H9 (cell line): ENCODE measurements at regions not wholly inside any gene's neighbourhood (a gene's known extent, or its start where the extent isn't known, plus 50 kb on each side); places are given as distances from the start of the nearest gene placed in this dataset.

Experiments
- DNase-seq: peaks from one replicate; pipeline ENCODE4 v3.0.0-alpha.2; 2017
- H2AFZ ChIP-seq: one replicate; pipeline ENCODE4 v1.6.1; 2013; ENCODE audit warnings: mild to moderate bottlenecking, low read length, control low read depth, moderate library complexity
- H2AK5ac ChIP-seq: 2 replicates; pipeline ENCODE4 v1.6.1; 2013; ENCODE audit warnings: low read length, control low read depth, mixed read lengths; ENCODE audit not compliant: insufficient read length
- H2BK120ac ChIP-seq: one replicate; pipeline ENCODE4 v1.6.1; 2013; ENCODE audit warnings: low read depth, mild to moderate bottlenecking, low read length, control low read depth, inconsistent platforms; ENCODE audit not compliant: poor library complexity, severe bottlenecking
- H2BK12ac ChIP-seq: 2 replicates; pipeline ENCODE4 v1.6.1; 2013; ENCODE audit warnings: low read length, control low read depth, mixed read lengths, low read depth; ENCODE audit not compliant: insufficient read length
- H2BK15ac ChIP-seq: 2 replicates; pipeline ENCODE4 v1.6.1; 2013; ENCODE audit warnings: low read depth, low read length, control low read depth
- H2BK20ac ChIP-seq: one replicate; pipeline ENCODE4 v1.6.1; 2013; ENCODE audit warnings: low read depth, mild to moderate bottlenecking, low read length, control low read depth, inconsistent platforms; ENCODE audit not compliant: poor library complexity, severe bottlenecking
- H2BK5ac ChIP-seq: 2 replicates; pipeline ENCODE4 v1.6.1; 2013; ENCODE audit warnings: low read length, control low read depth, mixed read lengths; ENCODE audit not compliant: insufficient read length
- H3K14ac ChIP-seq: 2 replicates; pipeline ENCODE4 v1.6.1; 2013; ENCODE audit warnings: low read length, control low read depth; ENCODE audit not compliant: insufficient read depth
- H3K18ac ChIP-seq: 2 replicates; pipeline ENCODE4 v1.6.1; 2013; ENCODE audit warnings: low read depth, mild to moderate bottlenecking, mixed read lengths, low read length, control low read depth; ENCODE audit not compliant: insufficient read length
- H3K23ac ChIP-seq: 2 replicates; pipeline ENCODE4 v1.6.1; 2013; ENCODE audit warnings: low read length, control low read depth, mixed read lengths, low read depth; ENCODE audit not compliant: insufficient read length
- H3K23me2 ChIP-seq: 2 replicates; pipeline ENCODE4 v1.6.1; 2013; ENCODE audit warnings: low read depth, mild to moderate bottlenecking, mixed read lengths, low read length, control low read depth; ENCODE audit not compliant: insufficient read length, poor library complexity, severe bottlenecking
- H3K27ac ChIP-seq: 2 replicates; pipeline ENCODE4 v1.5.1; 2013; ENCODE audit warnings: low read length, control low read depth, mixed read lengths, low read depth; ENCODE audit not compliant: insufficient read length
- H3K27me3 ChIP-seq: 2 replicates; pipeline ENCODE4 v1.6.1; 2013; ENCODE audit warnings: low read length, control low read depth, inconsistent platforms; ENCODE audit not compliant: insufficient read depth
- H3K4ac ChIP-seq: 2 replicates; pipeline ENCODE4 v1.6.1; 2013; ENCODE audit warnings: low read depth, mild to moderate bottlenecking, control low read depth, inconsistent platforms, low read length, moderate library complexity
- H3K4me1 ChIP-seq: 2 replicates; pipeline ENCODE4 v1.6.1; 2013; ENCODE audit warnings: low read length, control low read depth, inconsistent platforms; ENCODE audit not compliant: insufficient read depth
- H3K4me2 ChIP-seq: 2 replicates; pipeline ENCODE4 v1.6.1; 2013; ENCODE audit warnings: low read length, control low read depth, mixed read lengths; ENCODE audit not compliant: insufficient read length, insufficient read depth
- H3K56ac ChIP-seq: 2 replicates; pipeline ENCODE4 v1.6.1; 2013; ENCODE audit warnings: low read depth, mild to moderate bottlenecking, mixed read lengths, low read length, control low read depth; ENCODE audit not compliant: insufficient read length
- H3K79me1 ChIP-seq: 2 replicates; pipeline ENCODE4 v1.6.1; 2013; ENCODE audit warnings: low read depth, mild to moderate bottlenecking, moderate library complexity, low read length, control low read depth, inconsistent platforms; ENCODE audit not compliant: insufficient read depth, poor library complexity, severe bottlenecking
- H3K79me2 ChIP-seq: 2 replicates; pipeline ENCODE4 v1.6.1; 2013; ENCODE audit warnings: low read length, control low read depth, inconsistent platforms; ENCODE audit not compliant: insufficient read depth
- H3K9ac ChIP-seq: 2 replicates; pipeline ENCODE4 v1.6.1; 2013; ENCODE audit warnings: low read length, control low read depth, mixed read lengths; ENCODE audit not compliant: insufficient read length; ENCODE audit errors: extremely low read depth
- H3K9me3 ChIP-seq: one replicate; pipeline ENCODE4 v1.6.1; 2013; ENCODE audit warnings: low read depth, low read length, inconsistent platforms; ENCODE audit not compliant: control insufficient read depth
- H3T11ph ChIP-seq: one replicate; pipeline ENCODE4 v1.6.1; 2013; ENCODE audit warnings: mild to moderate bottlenecking, low read length, control low read depth, inconsistent platforms
- H4K20me1 ChIP-seq: one replicate; pipeline ENCODE4 v1.6.1; 2013; ENCODE audit not compliant: control insufficient read depth, insufficient read length, insufficient read depth
- H4K5ac ChIP-seq: 2 replicates; pipeline ENCODE4 v1.6.1; 2013; ENCODE audit warnings: low read depth, mild to moderate bottlenecking, mixed read lengths, low read length, control low read depth; ENCODE audit not compliant: insufficient read length
- H4K8ac ChIP-seq: replicated peaks from 2 replicates; pipeline ENCODE4 v1.6.1; 2013; ENCODE audit warnings: low read length, control low read depth, mixed read lengths, low read depth; ENCODE audit not compliant: insufficient read length
- H4K91ac ChIP-seq: 2 replicates; pipeline ENCODE4 v1.6.1; 2013; ENCODE audit warnings: low read depth, mild to moderate bottlenecking, moderate library complexity, mixed read lengths, low read length, control low read depth; ENCODE audit not compliant: insufficient read length
- H3K27ac Mint-ChIP-seq, 3 experiments: 2 replicates in 2 of 3; 3 replicates in 1 of 3; pipeline ENCODE4 v1.8.0; 2020 to 2021; ENCODE audit warnings: mixed read lengths in 3 of 3, mild to moderate bottlenecking in 1 of 3, moderate library complexity in 1 of 3
- H3K27me3 Mint-ChIP-seq: 2 replicates; pipeline ENCODE4 v1.8.0; 2021; ENCODE audit warnings: low read depth, mild to moderate bottlenecking, moderate library complexity, mixed read lengths
- H3K36me3 Mint-ChIP-seq, 3 experiments: 2 replicates in 2 of 3; 3 replicates in 1 of 3; pipeline ENCODE4 v1.8.0; 2020 to 2021; ENCODE audit warnings: low read depth in 3 of 3, mixed read lengths in 3 of 3; ENCODE audit not compliant: insufficient read depth in 1 of 3
- H3K4me1 Mint-ChIP-seq, 2 experiments: 2 replicates each; pipeline ENCODE4 v1.8.0; 2020; ENCODE audit warnings: mixed read lengths in 2 of 2
- H3K4me3 Mint-ChIP-seq, 2 experiments: 2 replicates in 1 of 2; 3 replicates in 1 of 2; pipeline ENCODE4 v1.8.0; 2020 to 2021; ENCODE audit warnings: mild to moderate bottlenecking in 2 of 2, mixed read lengths in 2 of 2, moderate library complexity in 1 of 2
- H3K9me3 Mint-ChIP-seq, 2 experiments: 2 replicates in 1 of 2; 3 replicates in 1 of 2; pipeline ENCODE4 v1.8.0; 2020; ENCODE audit warnings: mild to moderate bottlenecking in 2 of 2, mixed read lengths in 2 of 2, moderate library complexity in 1 of 2
- WGBS: extraction: QIAGEN DNeasy Blood & Tissue Kit; methylation state at CpG from one replicate; pipeline ENCODE4 v1.1.7; 2013; ENCODE audit warnings: missing lambda C conversion rate, low lambda C conversion rate, mixed read lengths; ENCODE audit not compliant: insufficient read length; ENCODE audit errors: extremely low coverage; 5-methylcytosine and 5-hydroxymethylcytosine counted together
- TF ChIP-seq, protein P1 (sequence below): fragments of 200-600 bp; sonication (generic); conservative IDR thresholded peaks from 3 replicates; pipeline ENCODE4 v1.8.0; 2021; ENCODE audit warnings: antibody characterized with exemption, mild to moderate bottlenecking

DNA sequence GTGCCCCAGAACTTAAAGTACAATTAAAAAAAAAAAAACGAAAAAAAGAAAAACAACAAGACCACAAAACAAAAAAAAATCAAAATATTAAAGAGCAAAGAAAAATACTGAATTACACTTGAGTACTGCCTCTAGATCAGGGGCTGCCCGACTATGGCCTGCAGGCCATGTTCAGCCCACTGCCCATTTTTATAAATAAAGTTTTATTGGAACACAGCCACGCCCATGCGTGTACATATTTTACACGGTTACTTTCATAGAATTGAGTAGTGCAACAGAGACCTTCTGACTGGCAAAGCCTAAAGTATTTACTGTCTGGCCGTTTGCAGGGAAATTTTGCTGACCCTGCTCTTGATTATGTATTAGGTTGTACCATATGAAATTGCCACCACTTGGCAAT is 130.5 kb downstream of the ATXN3L start:
- no peaks in the 10 kb centered on the region for H3K4me1 ChIP-seq
- no peak overlapping the region for H2BK5ac ChIP-seq
- H2BK20ac ChIP-seq, result no peak overlapping the region
- H3K36me3 Mint-ChIP-seq, result peaks cover 1 to 8% (median 5%) of the 10 kb centered on the region in 3 experiments; a peak in 3 of 7 replicates
- H3K79me1 ChIP-seq, result no peaks in the 10 kb centered on the region
- H2BK12ac ChIP-seq, result no peak overlapping the region
- peaks cover 55 to 59% of the 10 kb centered on the region in 2 experiments for H3K9me3 Mint-ChIP-seq
- H4K91ac ChIP-seq, result no peak overlapping the region
- H2AK5ac ChIP-seq, result no peak overlapping the region
- H3K18ac ChIP-seq, result no peak overlapping the region
- no peak overlapping the region for H3K4ac ChIP-seq
- H3K27ac ChIP-seq, result no peak overlapping the region
- no peaks in the 10 kb centered on the region for H3K79me2 ChIP-seq
- no peak overlapping the region for H2BK120ac ChIP-seq
- H3T11ph ChIP-seq, result no peak overlapping the region
- H3K23me2 ChIP-seq, result no peaks in the 10 kb centered on the region
- no peak overlapping the region for H3K23ac ChIP-seq
- TF ChIP-seq, protein P1, sequence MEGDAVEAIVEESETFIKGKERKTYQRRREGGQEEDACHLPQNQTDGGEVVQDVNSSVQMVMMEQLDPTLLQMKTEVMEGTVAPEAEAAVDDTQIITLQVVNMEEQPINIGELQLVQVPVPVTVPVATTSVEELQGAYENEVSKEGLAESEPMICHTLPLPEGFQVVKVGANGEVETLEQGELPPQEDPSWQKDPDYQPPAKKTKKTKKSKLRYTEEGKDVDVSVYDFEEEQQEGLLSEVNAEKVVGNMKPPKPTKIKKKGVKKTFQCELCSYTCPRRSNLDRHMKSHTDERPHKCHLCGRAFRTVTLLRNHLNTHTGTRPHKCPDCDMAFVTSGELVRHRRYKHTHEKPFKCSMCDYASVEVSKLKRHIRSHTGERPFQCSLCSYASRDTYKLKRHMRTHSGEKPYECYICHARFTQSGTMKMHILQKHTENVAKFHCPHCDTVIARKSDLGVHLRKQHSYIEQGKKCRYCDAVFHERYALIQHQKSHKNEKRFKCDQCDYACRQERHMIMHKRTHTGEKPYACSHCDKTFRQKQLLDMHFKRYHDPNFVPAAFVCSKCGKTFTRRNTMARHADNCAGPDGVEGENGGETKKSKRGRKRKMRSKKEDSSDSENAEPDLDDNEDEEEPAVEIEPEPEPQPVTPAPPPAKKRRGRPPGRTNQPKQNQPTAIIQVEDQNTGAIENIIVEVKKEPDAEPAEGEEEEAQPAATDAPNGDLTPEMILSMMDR, result no peak
- no peak overlapping the region for H3K56ac ChIP-seq
- peaks cover 0 to 3% of the 10 kb centered on the region in 2 experiments; a peak in 1 of 4 replicates for H3K4me1 Mint-ChIP-seq
- no peak for DNase-seq
- no peak overlapping the region for H3K27ac Mint-ChIP-seq
- WGBS, result no CpG with 5 or more reads among the region's 6 CpGs
- no peak overlapping the region for H3K14ac ChIP-seq
- H3K9me3 ChIP-seq, result no peaks in the 10 kb centered on the region
- H4K5ac ChIP-seq, result no peak overlapping the region
- no peak overlapping the region for H2BK15ac ChIP-seq
- H3K9ac ChIP-seq, result no peak overlapping the region
- H3K4me3 Mint-ChIP-seq, result no peak overlapping the region
- H4K20me1 ChIP-seq, result no peaks in the 10 kb centered on the region
- H3K4me2 ChIP-seq, result no peak overlapping the region
- no peaks in the 10 kb centered on the region for H3K27me3 ChIP-seq
- no peak overlapping the region for H4K8ac ChIP-seq
- H2AFZ ChIP-seq, result no peak overlapping the region
- H3K27me3 Mint-ChIP-seq, result no peaks in the 10 kb centered on the region; the same call in 1 of the 2 replicates
